ENCODE measurements at regions not wholly inside any gene's neighbourhood (a gene's known extent, or its start where the extent isn't known, plus 50 kb on each side); places are given as distances from the start of the nearest gene placed in this dataset.

- Histone ChIP-seq H3K4me1 (ENCODE audit: insufficient read depth, low read length) (no peaks in the 10 kb centered on the region), H3K9ac (ENCODE audit: extremely low read depth, insufficient read length, low read length) (no peak overlapping the region), H3K4me2 (ENCODE audit: insufficient read depth, insufficient read length, low read length) (no peak overlapping the region), H3K23me2 (ENCODE audit: insufficient read length, low read depth, low read length, poor library complexity, severe bottlenecking) (no peaks in the 10 kb centered on the region), H3K23ac (ENCODE audit: insufficient read length, low read depth, low read length) (no peak overlapping the region), H3K27me3 (ENCODE audit: insufficient read depth, low read length) (no peaks in the 10 kb centered on the region), H2BK12ac (ENCODE audit: insufficient read length, low read depth, low read length) (no peak overlapping the region), H2BK15ac (ENCODE audit: low read depth, low read length) (no peak overlapping the region), H4K8ac (replicated peaks; ENCODE audit: insufficient read length, low read depth, low read length) (no peak overlapping the region), H3K9me3 (ENCODE audit: control insufficient read depth, low read depth, low read length) (no peaks in the 10 kb centered on the region), H2BK20ac (ENCODE audit: low read depth, low read length, poor library complexity, severe bottlenecking) (no peak overlapping the region), H3K79me1 (ENCODE audit: insufficient read depth, low read depth, low read length, poor library complexity, severe bottlenecking) (no peaks in the 10 kb centered on the region), H2AK5ac (ENCODE audit: insufficient read length, low read length) (no peak overlapping the region), H3K14ac (ENCODE audit: insufficient read depth, low read length) (no peak overlapping the region), H3T11ph (ENCODE audit: low read length) (no peak overlapping the region), H3K4ac (ENCODE audit: low read depth, low read length) (no peak overlapping the region), H2AFZ (ENCODE audit: low read length) (no peak overlapping the region), H2BK120ac (ENCODE audit: low read depth, low read length, poor library complexity, severe bottlenecking) (no peak overlapping the region), H3K18ac (ENCODE audit: insufficient read length, low read depth, low read length) (no peak overlapping the region), H4K5ac (ENCODE audit: insufficient read length, low read depth, low read length) (no peak overlapping the region), H2BK5ac (ENCODE audit: insufficient read length, low read length) (no peak overlapping the region), H3K56ac (ENCODE audit: insufficient read length, low read depth, low read length) (no peak overlapping the region), H3K79me2 (ENCODE audit: insufficient read depth, low read length) (no peaks in the 10 kb centered on the region), H3K27ac (ENCODE audit: insufficient read length, low read depth, low read length) (no peak overlapping the region), H4K20me1 (ENCODE audit: control insufficient read depth, insufficient read depth, insufficient read length) (no peaks in the 10 kb centered on the region), H4K91ac (ENCODE audit: insufficient read length, low read depth, low read length) (no peak overlapping the region)
- H3K36me3 Mint-ChIP-seq (ENCODE audit: insufficient read depth in 1 of 3, low read depth in 3 of 3) = peaks cover 0 to 26% (median 16%) of the 10 kb centered on the region in 3 experiments; a peak in 6 of 7 replicates
- no CpG with 5 or more reads among the region's 1 CpG for WGBS (ENCODE audit: extremely low coverage, insufficient read length, low lambda C conversion rate)
- peaks cover 13 to 21% of the 10 kb centered on the region in 2 experiments; a peak in 4 of 5 replicates for H3K9me3 Mint-ChIP-seq
- TF ChIP-seq CTCF (conservative IDR thresholded peaks at IDR 0.05) = no peak
- no peaks in the 10 kb centered on the region for H3K4me1 Mint-ChIP-seq
- no peak for DNase-seq
- H3K4me3 Mint-ChIP-seq = no peak overlapping the region
- no peak overlapping the region for H3K27ac Mint-ChIP-seq
- H3K27me3 Mint-ChIP-seq (ENCODE audit: low read depth) = no peaks in the 10 kb centered on the region
Measured at GRCh38 chr12:87428701-87429277, 600.4 kb downstream of the C12orf50 start.
